GM23338 (cell line): ENCODE measurements at regions not wholly inside any gene's neighbourhood (a gene's known extent, or its start where the extent isn't known, plus 50 kb on each side); places are given as distances from the start of the nearest gene placed in this dataset.

Experiments used
- ATAC-seq: fragments of 200-7000 bp; cut with Tn5 transposase; 3 replicates; pipeline ENCODE4 v1.9.1; 2020
- DNase-seq: peaks from one replicate; pipeline ENCODE4 v3.0.0-alpha.2; 2015; ENCODE audit warnings: low spot score
- H2AFZ ChIP-seq: fragments of 200-600 bp; sonication (generic); 2 replicates; pipeline ENCODE4 v1.8.0; 2016; ENCODE audit warnings: antibody characterized with exemption, mild to moderate bottlenecking, moderate library complexity
- H3F3A ChIP-seq: fragments of 200-600 bp; sonication (generic); replicated peaks from 2 replicates; pipeline ENCODE4 v1.8.0; 2017; ENCODE audit warnings: antibody characterized with exemption, mixed run types, low read depth
- H3K27ac ChIP-seq: fragments of 200-600 bp; sonication (generic); 2 replicates; pipeline ENCODE4 v1.6.1; 2016; ENCODE audit warnings: low read depth
- H3K27me3 ChIP-seq: fragments of 200-600 bp; sonication (generic); 2 replicates; pipeline ENCODE4 v1.8.0; 2016; ENCODE audit warnings: mild to moderate bottlenecking, mixed run types, moderate library complexity; ENCODE audit not compliant: insufficient read depth
- H3K36me3 ChIP-seq: fragments of 200-600 bp; sonication (generic); 2 replicates; pipeline ENCODE4 v1.8.0; 2016; ENCODE audit warnings: mild to moderate bottlenecking; ENCODE audit not compliant: insufficient read depth
- H3K4me1 ChIP-seq: fragments of 200-600 bp; sonication (generic); 2 replicates; pipeline ENCODE4 v1.8.0; 2016; ENCODE audit warnings: mild to moderate bottlenecking, moderate library complexity; ENCODE audit not compliant: insufficient read depth
- H3K4me2 ChIP-seq: fragments of 200-600 bp; sonication (generic); 2 replicates; pipeline ENCODE4 v1.7.1; 2017; ENCODE audit warnings: mixed run types
- H3K4me3 ChIP-seq: fragments of 200-600 bp; sonication (generic); 2 replicates; pipeline ENCODE4 v1.6.1; 2016; ENCODE audit warnings: mixed run types
- H3K79me2 ChIP-seq: fragments of 200-600 bp; sonication (generic); replicated peaks from 2 replicates; pipeline ENCODE4 v1.8.0; 2017; ENCODE audit warnings: mild to moderate bottlenecking; ENCODE audit not compliant: insufficient read depth
- H3K9me2 ChIP-seq: fragments of 200-600 bp; sonication (generic); 2 replicates; pipeline ENCODE4 v1.8.0; 2017; ENCODE audit not compliant: insufficient read depth
- H4K20me1 ChIP-seq: fragments of 200-600 bp; sonication (generic); replicated peaks from 2 replicates; pipeline ENCODE4 v1.8.0; 2017; ENCODE audit warnings: mild to moderate bottlenecking; ENCODE audit not compliant: insufficient read depth
- H3K27ac Mint-ChIP-seq: 2 replicates; pipeline ENCODE4 v1.8.0; 2020; ENCODE audit warnings: inconsistent platforms, mild to moderate bottlenecking, moderate library complexity, mixed read lengths
- H3K27me3 Mint-ChIP-seq: 3 replicates; pipeline ENCODE4 v1.8.0; 2022; ENCODE audit warnings: low read depth, mild to moderate bottlenecking, moderate library complexity, mixed read lengths, inconsistent platforms; ENCODE audit not compliant: insufficient read depth, poor library complexity
- H3K36me3 Mint-ChIP-seq: 3 replicates; pipeline ENCODE4 v1.8.0; 2021; ENCODE audit warnings: low read depth, mild to moderate bottlenecking, inconsistent platforms, moderate library complexity, mixed read lengths
- H3K4me1 Mint-ChIP-seq: 3 replicates; pipeline ENCODE4 v1.8.0; 2020; ENCODE audit warnings: mild to moderate bottlenecking, inconsistent platforms, mixed read lengths
- H3K4me3 Mint-ChIP-seq: 3 replicates; pipeline ENCODE4 v1.8.0; 2021; ENCODE audit warnings: moderate library complexity, mild to moderate bottlenecking, inconsistent platforms, mixed read lengths
- H3K9me3 Mint-ChIP-seq: 3 replicates; pipeline ENCODE4 v1.8.0; 2020; ENCODE audit warnings: moderate library complexity, mild to moderate bottlenecking, inconsistent platforms, mixed read lengths
- CREB1 ChIP-seq: fragments of 250-450 bp; sonication (Bioruptor Pico); IDR thresholded peaks from 2 replicates; pipeline ENCODE4 v1.5.0; 2020; ENCODE audit warnings: low read depth, mild to moderate bottlenecking, moderate library complexity
- EZH2 ChIP-seq: fragments of 200-600 bp; sonication (generic); IDR thresholded peaks from one replicate; pipeline ENCODE4 v1.8.0; 2017; ENCODE audit warnings: antibody characterized with exemption, mild to moderate bottlenecking, low read depth; ENCODE audit not compliant: unreplicated experiment
- EZH2phosphoT487 ChIP-seq: fragments of 200-600 bp; sonication (generic); IDR thresholded peaks from one replicate; pipeline ENCODE4 v1.8.1; 2018; ENCODE audit warnings: antibody characterized with exemption; ENCODE audit not compliant: unreplicated experiment
- JUNB ChIP-seq: IDR thresholded peaks from one replicate; pipeline ENCODE4 v1.6.1; 2016; ENCODE audit warnings: antibody characterized with exemption; ENCODE audit not compliant: unreplicated experiment
- NANOG ChIP-seq: IDR thresholded peaks from 2 replicates; pipeline ENCODE4 v1.6.1; 2016; ENCODE audit warnings: antibody characterized with exemption, borderline replicate concordance
- POLR2AphosphoS5 ChIP-seq: IDR thresholded peaks from 2 replicates; pipeline ENCODE4 v1.6.1; 2016; ENCODE audit warnings: antibody characterized with exemption, low read depth
- STAT1 ChIP-seq: IDR thresholded peaks from one replicate; pipeline ENCODE4 v1.6.1; 2016; ENCODE audit warnings: antibody characterized with exemption; ENCODE audit not compliant: unreplicated experiment
- ZNF114 ChIP-seq: fragments of 250-450 bp; sonication (Bioruptor Pico); IDR thresholded peaks from 2 replicates; pipeline ENCODE4 v1.5.0; 2020; ENCODE audit warnings: mild to moderate bottlenecking, moderate library complexity
- ZNF331 ChIP-seq: fragments of 250-450 bp; sonication (Bioruptor Pico); IDR thresholded peaks from 2 replicates; pipeline ENCODE4 v1.5.0; 2020; ENCODE audit warnings: low read depth, mild to moderate bottlenecking, moderate library complexity
- ZNF462 ChIP-seq: fragments of 250-450 bp; sonication (Bioruptor Pico); IDR thresholded peaks from 2 replicates; pipeline ENCODE4 v1.5.0; 2020; ENCODE audit warnings: mild to moderate bottlenecking, moderate library complexity
- TF ChIP-seq, protein P1 (sequence below): IDR thresholded peaks from one replicate; pipeline ENCODE4 v1.6.1; 2018; ENCODE audit warnings: antibody characterized with exemption; ENCODE audit not compliant: unreplicated experiment
- TF ChIP-seq, protein P2 (sequence below), 2 experiments: fragments of 200-600 bp in 1 of 2; sonication (generic) in 1 of 2; conservative IDR thresholded peaks; 2 replicates each; pipeline versions ENCODE4 v1.5.1 to v1.6.1; 2016 to 2017; ENCODE audit warnings: antibody characterized with exemption in 2 of 2, low read depth in 2 of 2, mild to moderate bottlenecking in 2 of 2, moderate library complexity in 1 of 2
- TF ChIP-seq, protein P3 (sequence below): IDR thresholded peaks from 2 replicates; pipeline ENCODE4 v1.6.1; 2016; ENCODE audit warnings: antibody characterized with exemption

GRCh38 chr1:70542856-70543255, 131.8 kb downstream of the CTH start:
- Mint-ChIP-seq H3K27ac (no peak overlapping the region), H3K27me3 (no peaks in the 10 kb centered on the region), H3K4me3 (no peak overlapping the region), H3K36me3 (no peaks in the 10 kb centered on the region), H3K4me1 (peaks cover 8% of the 10 kb centered on the region), H3K9me3 (no peaks in the 10 kb centered on the region)
- no peaks in the 10 kb centered on the region for H4K20me1 ChIP-seq
- no peaks in the 10 kb centered on the region for H3F3A ChIP-seq
- DNase-seq (no peak), ATAC-seq (no peak)
- H3K36me3 ChIP-seq, result no peaks in the 10 kb centered on the region
- TF ChIP-seq, protein P1, sequence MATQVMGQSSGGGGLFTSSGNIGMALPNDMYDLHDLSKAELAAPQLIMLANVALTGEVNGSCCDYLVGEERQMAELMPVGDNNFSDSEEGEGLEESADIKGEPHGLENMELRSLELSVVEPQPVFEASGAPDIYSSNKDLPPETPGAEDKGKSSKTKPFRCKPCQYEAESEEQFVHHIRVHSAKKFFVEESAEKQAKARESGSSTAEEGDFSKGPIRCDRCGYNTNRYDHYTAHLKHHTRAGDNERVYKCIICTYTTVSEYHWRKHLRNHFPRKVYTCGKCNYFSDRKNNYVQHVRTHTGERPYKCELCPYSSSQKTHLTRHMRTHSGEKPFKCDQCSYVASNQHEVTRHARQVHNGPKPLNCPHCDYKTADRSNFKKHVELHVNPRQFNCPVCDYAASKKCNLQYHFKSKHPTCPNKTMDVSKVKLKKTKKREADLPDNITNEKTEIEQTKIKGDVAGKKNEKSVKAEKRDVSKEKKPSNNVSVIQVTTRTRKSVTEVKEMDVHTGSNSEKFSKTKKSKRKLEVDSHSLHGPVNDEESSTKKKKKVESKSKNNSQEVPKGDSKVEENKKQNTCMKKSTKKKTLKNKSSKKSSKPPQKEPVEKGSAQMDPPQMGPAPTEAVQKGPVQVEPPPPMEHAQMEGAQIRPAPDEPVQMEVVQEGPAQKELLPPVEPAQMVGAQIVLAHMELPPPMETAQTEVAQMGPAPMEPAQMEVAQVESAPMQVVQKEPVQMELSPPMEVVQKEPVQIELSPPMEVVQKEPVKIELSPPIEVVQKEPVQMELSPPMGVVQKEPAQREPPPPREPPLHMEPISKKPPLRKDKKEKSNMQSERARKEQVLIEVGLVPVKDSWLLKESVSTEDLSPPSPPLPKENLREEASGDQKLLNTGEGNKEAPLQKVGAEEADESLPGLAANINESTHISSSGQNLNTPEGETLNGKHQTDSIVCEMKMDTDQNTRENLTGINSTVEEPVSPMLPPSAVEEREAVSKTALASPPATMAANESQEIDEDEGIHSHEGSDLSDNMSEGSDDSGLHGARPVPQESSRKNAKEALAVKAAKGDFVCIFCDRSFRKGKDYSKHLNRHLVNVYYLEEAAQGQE, result no peak
- TF ChIP-seq, protein P2, sequence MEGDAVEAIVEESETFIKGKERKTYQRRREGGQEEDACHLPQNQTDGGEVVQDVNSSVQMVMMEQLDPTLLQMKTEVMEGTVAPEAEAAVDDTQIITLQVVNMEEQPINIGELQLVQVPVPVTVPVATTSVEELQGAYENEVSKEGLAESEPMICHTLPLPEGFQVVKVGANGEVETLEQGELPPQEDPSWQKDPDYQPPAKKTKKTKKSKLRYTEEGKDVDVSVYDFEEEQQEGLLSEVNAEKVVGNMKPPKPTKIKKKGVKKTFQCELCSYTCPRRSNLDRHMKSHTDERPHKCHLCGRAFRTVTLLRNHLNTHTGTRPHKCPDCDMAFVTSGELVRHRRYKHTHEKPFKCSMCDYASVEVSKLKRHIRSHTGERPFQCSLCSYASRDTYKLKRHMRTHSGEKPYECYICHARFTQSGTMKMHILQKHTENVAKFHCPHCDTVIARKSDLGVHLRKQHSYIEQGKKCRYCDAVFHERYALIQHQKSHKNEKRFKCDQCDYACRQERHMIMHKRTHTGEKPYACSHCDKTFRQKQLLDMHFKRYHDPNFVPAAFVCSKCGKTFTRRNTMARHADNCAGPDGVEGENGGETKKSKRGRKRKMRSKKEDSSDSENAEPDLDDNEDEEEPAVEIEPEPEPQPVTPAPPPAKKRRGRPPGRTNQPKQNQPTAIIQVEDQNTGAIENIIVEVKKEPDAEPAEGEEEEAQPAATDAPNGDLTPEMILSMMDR (conservative IDR thresholded peaks at IDR 0.05; ENCODE audit: low read depth in 2 of 2), result no peak
- no peak for TF ChIP-seq ZNF331
- no peak for TF ChIP-seq ZNF114 (CRISPR knock-in tag)
- TF ChIP-seq EZH2phosphoT487, result no peak
- TF ChIP-seq EZH2, result no peak
- TF ChIP-seq ZNF462 (CRISPR knock-in tag), result no peak
- no peak for TF ChIP-seq STAT1
- TF ChIP-seq CREB1 (CRISPR knock-in tag), result no peak
- no peak for TF ChIP-seq POLR2AphosphoS5
- TF ChIP-seq, protein P3, sequence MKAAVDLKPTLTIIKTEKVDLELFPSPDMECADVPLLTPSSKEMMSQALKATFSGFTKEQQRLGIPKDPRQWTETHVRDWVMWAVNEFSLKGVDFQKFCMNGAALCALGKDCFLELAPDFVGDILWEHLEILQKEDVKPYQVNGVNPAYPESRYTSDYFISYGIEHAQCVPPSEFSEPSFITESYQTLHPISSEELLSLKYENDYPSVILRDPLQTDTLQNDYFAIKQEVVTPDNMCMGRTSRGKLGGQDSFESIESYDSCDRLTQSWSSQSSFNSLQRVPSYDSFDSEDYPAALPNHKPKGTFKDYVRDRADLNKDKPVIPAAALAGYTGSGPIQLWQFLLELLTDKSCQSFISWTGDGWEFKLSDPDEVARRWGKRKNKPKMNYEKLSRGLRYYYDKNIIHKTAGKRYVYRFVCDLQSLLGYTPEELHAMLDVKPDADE, result no peak
- no peak for TF ChIP-seq NANOG
- no peak for TF ChIP-seq JUNB
- H3K27ac ChIP-seq, result no peak overlapping the region
- H3K9me2 ChIP-seq, result 0 out of 2 replicates have a peak, but pooled peaks cover under 1% of the 10 kb centered on the region
- H3K4me1 ChIP-seq, result peaks cover 11% of the 10 kb centered on the region; the same call in 1 of the 2 replicates
- no peaks in the 10 kb centered on the region for H3K27me3 ChIP-seq
- H3K79me2 ChIP-seq, result no peaks in the 10 kb centered on the region
- no peak overlapping the region for H3K4me2 ChIP-seq
- H3K4me3 ChIP-seq, result no peak overlapping the region
- H2AFZ ChIP-seq, result no peak overlapping the region
